HCT116 (cell line): ENCODE measurements at regions not wholly inside any gene's neighbourhood (a gene's known extent, or its start where the extent isn't known, plus 50 kb on each side); places are given as distances from the start of the nearest gene placed in this dataset.

ENCODE experiments used
- ATF3 ChIP-seq: IDR thresholded peaks from 2 replicates; pipeline ENCODE4 v1.6.1; 2012
- CTCF ChIP-seq, 3 experiments: fragments of 200-600 bp in 1 of 3; sonication (generic) in 1 of 3; IDR thresholded peaks in 2 of 3; conservative IDR thresholded peaks in 1 of 3; 2 replicates each; pipeline ENCODE4 v1.5.1; 2012 to 2017; ENCODE audit warnings: low read depth in 2 of 3, low read length in 2 of 3, antibody characterized with exemption in 1 of 3, borderline replicate concordance in 1 of 3, control low read depth in 1 of 3, mild to moderate bottlenecking in 1 of 3, mixed read lengths in 1 of 3, mixed run types in 1 of 3, moderate library complexity in 1 of 3; ENCODE audit not compliant: insufficient read depth in 1 of 3
- EGR1 ChIP-seq: IDR thresholded peaks from 2 replicates; pipeline ENCODE4 v1.6.1; 2012; ENCODE audit warnings: low read depth
- EZH2 ChIP-seq: fragments of 200-600 bp; sonication (generic); IDR thresholded peaks from 2 replicates; pipeline ENCODE4 v1.6.1; 2017; ENCODE audit warnings: antibody characterized with exemption, mixed run types
- EZH2phosphoT487 ChIP-seq: fragments of 200-600 bp; IDR thresholded peaks from 2 replicates; pipeline ENCODE4 v1.6.1; 2018; ENCODE audit warnings: antibody characterized with exemption, borderline replicate concordance
- JUND ChIP-seq: IDR thresholded peaks from 2 replicates; pipeline ENCODE4 v1.6.1; 2012
- POLR2A ChIP-seq: IDR thresholded peaks from 2 replicates; pipeline ENCODE4 v1.7.0; 2011; ENCODE audit warnings: borderline replicate concordance; ENCODE audit not compliant: insufficient read depth, insufficient read length; ENCODE audit errors: extremely low read depth
- RAD21 ChIP-seq: IDR thresholded peaks from 2 replicates; pipeline ENCODE4 v1.6.1; 2012; ENCODE audit warnings: low read depth, mild to moderate bottlenecking
- SIN3A ChIP-seq: IDR thresholded peaks from 2 replicates; pipeline ENCODE4 v1.6.1; 2012; ENCODE audit warnings: low read depth
- SP1 ChIP-seq: IDR thresholded peaks from 2 replicates; pipeline ENCODE4 v1.6.1; 2012; ENCODE audit warnings: low read depth
- ZNF274 ChIP-seq: fragments of 200-500 bp; sonication (Bioruptor generic); IDR thresholded peaks from 2 replicates; pipeline ENCODE4 v1.6.1; 2014; ENCODE audit warnings: mild to moderate bottlenecking, low read depth, low read length, inconsistent platforms
- TF ChIP-seq, protein P1 (sequence below): IDR thresholded peaks from 2 replicates; pipeline ENCODE4 v1.6.1; 2012

DNA sequence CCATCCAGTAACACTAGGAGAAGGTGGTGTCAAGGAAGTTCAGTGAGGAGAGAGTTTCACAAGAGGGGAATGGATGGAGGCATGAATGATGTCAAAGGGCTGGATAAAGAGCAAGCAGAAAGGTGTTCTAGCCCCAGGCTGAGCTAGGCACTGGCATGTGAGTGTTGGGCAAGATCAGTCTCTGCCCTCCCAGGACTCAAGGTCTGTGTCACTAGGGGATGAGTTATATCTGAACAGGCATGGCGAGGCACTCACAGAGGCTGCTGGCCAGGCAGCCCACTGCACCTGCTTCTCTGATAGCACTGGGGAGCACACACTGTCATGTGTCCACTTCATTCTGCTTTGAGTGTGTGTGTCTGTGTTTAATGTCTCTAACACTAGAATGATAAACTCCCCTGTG lies 903.8 kb downstream of the BCL11B start:
- no peak for TF ChIP-seq CTCF (IDR thresholded peaks at IDR 0.05 in 2 of 3, conservative IDR thresholded peaks at IDR 0.05 in 1 of 3; ENCODE audit: borderline replicate concordance in 1 of 3, insufficient read depth in 1 of 3, low read depth in 2 of 3, low read length in 2 of 3)
- TF ChIP-seq EZH2 = no peak
- TF ChIP-seq EGR1 = no peak
- TF ChIP-seq JUND = no peak
- no peak for TF ChIP-seq POLR2A
- no peak for TF ChIP-seq ZNF274
- TF ChIP-seq EZH2phosphoT487 = no peak
- no peak for TF ChIP-seq ATF3
- TF ChIP-seq, protein P1, sequence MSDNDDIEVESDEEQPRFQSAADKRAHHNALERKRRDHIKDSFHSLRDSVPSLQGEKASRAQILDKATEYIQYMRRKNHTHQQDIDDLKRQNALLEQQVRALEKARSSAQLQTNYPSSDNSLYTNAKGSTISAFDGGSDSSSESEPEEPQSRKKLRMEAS = no peak
- no peak for TF ChIP-seq SP1
- no peak for TF ChIP-seq SIN3A
- no peak for TF ChIP-seq RAD21
